Activated CD4-positive, CD25-positive, alpha-beta regulatory T cell treated with anti-CD3 and anti-CD28 coated beads, Interleukin-2, amount 50 U/mL, for 72 hours (primary cell): ENCODE measurements at regions not wholly inside any gene's neighbourhood (a gene's known extent, or its start where the extent isn't known, plus 50 kb on each side); places are given as distances from the start of the nearest gene placed in this dataset.

Experiments
- DNase-seq: peaks from one replicate; pipeline ENCODE4 v3.0.0; 2021

DNA sequence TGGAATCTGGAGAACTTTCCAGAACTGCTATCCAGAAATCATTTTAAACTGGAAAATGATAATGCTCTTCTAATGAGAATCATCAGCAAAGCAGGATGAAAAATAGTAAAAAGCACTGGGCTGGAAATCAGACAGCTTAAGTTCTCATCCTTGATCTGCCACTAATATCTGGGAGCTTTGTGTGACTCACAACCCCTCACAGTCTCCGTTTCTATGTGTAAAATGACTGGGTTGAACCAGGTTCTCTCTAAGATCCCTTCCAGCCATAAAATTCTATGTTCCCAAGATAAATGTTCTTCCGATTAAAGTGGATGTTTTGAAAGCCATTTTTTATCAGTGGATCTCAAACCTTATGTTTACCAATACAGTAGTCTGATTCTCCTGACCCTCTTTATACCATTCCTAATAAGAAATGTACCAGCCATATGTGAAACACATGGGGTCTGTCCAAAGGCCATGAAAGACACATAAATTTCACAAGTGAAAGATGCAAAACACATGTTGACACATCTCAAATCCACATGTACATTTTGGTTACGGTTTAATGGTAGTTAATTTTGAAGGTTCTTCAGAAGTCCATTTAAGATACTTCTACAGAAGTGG lies 188.8 kb downstream of the EN1 start:
- no peak for DNase-seq

DNA sequence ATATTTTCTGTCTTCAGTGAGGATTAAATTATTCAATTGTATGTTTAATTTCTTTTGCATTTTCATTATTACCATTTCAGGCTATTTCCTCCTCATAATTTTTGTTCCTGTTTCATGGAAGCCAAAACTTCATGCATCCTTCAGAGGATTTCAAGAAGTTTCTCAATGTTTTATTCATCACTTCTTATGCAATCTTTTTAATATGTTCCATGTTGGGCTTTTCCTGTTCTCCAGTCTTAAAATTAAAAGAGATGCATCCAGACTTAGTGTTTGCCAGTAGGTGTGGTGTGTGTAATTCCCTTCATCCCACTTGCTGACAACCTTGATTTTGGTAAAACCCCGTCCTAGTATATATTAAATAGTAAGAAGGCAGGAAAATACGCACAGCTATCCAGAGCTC lies 190.0 kb downstream of the EN1 start:
- DNase-seq, result no peak

DNA sequence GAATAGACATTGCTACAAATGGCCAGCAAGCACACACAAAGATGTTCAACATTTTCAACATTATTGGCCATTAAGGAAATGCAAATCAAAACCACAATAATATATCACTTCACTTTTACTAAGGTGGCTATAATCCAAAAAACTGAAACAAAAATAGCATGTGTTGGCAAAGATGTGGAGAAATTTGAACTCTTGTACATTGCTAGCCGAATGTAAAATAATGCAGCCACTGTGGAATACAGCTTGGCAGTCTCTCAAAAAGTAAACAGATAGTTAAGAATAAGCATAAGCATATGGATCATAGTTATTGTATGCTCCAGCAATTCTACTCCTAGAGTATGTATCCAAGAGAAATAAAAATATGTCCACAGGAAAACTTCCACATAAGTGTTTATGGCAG lies 192.5 kb downstream of the EN1 start:
- DNase-seq, result no peak

DNA sequence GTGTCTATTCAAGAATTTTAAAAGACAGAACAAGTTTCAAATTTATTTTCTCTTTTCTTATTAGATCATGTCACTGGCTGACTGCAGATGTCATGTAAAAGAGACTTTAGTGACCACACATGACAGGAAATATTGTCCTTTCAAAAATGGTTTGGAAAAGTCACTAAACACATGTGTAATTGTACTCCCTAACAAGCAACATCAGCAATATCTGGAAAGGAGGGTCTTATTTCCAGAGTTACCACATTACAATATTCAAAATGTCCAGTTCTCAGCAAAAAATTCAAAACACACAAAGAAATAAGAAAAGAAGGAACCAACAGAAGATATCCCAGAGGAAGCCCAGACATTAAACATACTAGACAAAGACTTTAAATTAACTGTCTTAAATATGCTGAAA lies 197.1 kb downstream of the EN1 start:
- DNase-seq, result no peak

DNA sequence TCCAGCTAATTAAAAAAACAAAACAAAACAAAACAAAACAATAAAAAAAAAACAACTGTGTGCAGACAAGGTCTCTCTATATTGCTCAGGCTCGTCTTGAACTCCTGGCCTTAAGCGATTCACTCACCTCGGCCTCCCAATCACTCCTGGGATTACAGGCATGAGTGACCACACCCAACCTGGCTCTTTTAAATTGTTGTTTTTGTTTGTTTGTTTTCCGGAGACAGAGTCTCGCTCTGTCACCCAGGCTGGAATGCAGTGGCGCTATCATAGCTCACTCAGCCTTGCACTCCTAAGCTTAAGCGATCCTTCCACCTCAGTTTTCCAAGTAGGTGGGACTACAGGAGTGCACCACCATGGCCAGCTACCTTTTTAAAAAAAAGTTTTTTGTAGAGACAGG lies 201.6 kb downstream of the EN1 start:
- DNase-seq, result no peak

- DNase-seq, result no peak
These were observed 203.3 kb downstream of the EN1 start for GRCh38 chr2:118644190-118644589.

DNA sequence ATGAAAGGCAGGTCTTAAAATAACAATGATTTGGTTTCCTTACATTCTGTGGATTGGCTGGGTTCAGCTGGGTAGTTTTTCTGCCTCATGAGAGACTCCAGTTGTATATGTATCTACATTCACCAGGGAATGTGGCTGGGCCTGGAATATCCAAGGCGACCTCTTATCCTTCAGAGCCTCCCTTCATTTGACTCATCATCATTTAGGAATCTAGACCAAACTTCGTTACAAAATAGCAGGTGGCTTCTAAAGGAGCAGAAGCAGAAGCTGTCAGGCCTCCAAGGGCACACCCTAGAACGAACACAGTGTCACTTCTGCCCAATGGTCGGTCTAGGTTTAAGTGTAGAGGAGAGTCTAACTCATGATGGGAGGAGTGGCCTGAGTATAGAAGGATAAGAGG lies 204.2 kb downstream of the EN1 start:
- no peak for DNase-seq

- no peak for DNase-seq
These were observed 204.9 kb downstream of the EN1 start for GRCh38 chr2:118642501-118642900.

GRCh38 chr2:118641711-118642110 lies 205.7 kb downstream of the EN1 start:
- no peak for DNase-seq

GRCh38 chr2:118639371-118639770 lies 208.1 kb downstream of the EN1 start:
- no peak for DNase-seq

DNA sequence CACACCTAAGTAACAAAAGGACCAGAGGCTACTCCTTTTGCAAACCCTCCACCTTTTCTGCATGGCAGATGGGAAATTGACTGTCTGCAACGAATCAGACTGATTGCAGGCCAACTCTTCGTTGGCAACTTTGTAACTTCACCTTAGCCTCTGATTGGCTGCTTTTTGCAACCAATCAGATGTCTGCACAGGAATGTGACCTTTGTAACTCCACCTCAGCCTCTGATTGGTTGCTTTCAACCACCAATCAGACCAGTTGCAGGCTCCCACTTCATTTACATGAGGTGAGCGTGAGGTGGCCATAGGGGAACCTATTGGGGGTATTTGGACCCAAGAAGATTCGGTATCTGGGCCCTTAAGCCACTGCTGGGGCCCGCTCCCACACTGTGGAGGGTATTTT lies 209.0 kb downstream of the EN1 start:
- DNase-seq, result no peak

DNA sequence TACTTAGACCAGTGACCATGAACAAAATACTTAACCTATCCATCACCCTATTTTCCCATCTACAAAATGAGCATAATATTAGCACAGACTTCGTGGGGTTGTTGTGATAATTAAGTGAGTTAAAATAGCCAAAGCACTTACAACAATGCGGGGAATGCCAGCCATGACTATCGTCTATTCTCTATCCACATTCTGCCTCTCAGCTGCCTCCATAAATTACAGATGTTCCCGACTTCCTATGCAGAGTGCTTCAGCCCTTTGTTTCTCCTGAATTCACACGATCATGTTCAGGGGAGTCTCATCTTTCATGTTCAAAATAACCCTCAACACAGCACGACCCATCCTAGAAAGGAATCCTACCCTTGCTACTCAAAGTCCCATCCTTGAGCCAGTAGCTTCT lies 211.6 kb downstream of the EN1 start:
- DNase-seq, result no peak

GRCh38 chr2:118634876-118635275 lies 212.6 kb downstream of the EN1 start:
- DNase-seq, result no peak

- no peak for DNase-seq
These were observed 214.0 kb downstream of the EN1 start for GRCh38 chr2:118633371-118634018.

DNA sequence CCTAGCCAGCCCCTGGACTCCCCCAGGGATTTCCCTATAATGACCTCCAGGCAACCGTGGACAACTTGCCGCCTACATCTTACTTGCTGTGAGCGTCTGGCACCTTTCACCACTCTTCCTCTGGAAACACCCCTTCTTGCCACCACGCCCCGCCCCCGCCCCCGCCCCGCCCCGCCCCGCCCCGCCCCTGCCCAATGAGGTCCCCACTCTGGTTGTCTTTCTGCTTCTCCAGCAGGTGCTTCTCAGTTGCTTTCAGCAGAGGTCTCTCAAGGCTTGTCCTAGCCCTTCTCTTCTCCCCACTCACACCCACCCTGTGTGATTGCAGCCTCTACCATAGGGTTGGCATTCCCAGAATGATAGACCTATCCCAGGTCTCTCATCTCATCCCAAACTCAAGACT lies 214.5 kb downstream of the EN1 start:
- no peak for DNase-seq

- DNase-seq, result no peak
These were observed 220.3 kb downstream of the EN1 start for GRCh38 chr2:118627156-118627555.

DNA sequence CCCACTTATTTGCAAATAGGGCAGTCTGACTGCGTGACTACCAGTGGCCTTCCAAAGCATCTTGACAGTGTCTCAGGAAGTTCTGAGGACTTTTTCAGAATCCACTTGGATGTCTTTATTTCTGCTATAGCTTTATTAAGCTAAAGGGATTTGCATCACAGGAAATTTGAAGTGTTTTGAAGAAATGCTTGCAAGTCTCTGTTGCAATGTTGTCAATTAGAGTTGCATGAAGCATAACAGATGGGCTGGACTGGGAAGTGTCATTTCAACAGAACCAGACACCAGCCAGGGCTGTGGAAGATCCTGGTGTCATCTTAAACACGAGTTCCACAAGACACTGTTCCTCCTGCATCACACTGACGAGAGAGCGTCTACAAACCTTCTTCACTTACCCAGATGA lies 224.5 kb downstream of the EN1 start:
- no peak for DNase-seq

GRCh38 chr2:118622108-118622507 lies 225.3 kb downstream of the EN1 start:
- no peak for DNase-seq

GRCh38 chr2:118618279-118618678 lies 229.2 kb downstream of the EN1 start:
- DNase-seq, result no peak

- DNase-seq, result no peak
These were observed 231.0 kb downstream of the EN1 start for GRCh38 chr2:118616432-118616831.

DNA sequence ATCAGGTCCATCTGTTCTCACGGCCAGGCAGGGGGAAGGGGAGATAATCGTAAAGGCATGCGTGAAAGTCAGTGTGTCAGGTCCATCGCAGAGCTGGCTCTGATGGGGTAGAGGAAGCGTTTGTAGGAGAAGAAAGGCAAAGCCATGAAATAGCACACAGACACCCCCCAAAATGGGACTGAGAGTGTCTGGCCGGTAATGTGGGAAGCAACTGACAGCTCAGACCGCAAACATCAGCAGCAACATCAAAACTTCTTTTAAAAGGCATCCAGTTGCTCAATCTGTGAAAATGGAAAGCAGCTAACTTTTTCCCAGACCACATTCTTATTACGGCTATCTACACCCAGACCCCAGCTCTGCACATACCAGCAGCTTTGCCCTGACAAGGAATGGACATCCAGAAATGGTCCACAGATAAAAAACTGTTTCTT lies 232.6 kb downstream of the EN1 start:
- DNase-seq, result no peak

DNA sequence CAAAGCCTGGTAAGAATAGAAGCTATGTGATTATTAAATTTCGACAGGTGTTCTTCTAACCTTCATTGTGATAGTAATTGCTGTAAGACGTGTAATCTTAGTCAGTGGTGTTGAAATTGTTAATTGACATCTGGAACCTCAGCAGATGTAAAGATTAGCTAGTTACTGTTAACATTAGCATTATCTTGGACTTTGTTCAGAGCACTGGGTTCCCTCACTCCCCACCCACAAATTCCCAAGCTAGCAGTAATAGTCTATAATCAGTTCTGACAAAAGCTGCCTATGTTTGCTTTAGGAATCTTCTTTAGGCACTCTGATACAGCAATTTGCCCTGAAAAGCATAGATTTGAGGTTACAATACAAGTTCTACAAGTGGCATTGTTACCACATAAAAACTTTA lies 233.7 kb downstream of the EN1 start:
- DNase-seq, result no peak

DNA sequence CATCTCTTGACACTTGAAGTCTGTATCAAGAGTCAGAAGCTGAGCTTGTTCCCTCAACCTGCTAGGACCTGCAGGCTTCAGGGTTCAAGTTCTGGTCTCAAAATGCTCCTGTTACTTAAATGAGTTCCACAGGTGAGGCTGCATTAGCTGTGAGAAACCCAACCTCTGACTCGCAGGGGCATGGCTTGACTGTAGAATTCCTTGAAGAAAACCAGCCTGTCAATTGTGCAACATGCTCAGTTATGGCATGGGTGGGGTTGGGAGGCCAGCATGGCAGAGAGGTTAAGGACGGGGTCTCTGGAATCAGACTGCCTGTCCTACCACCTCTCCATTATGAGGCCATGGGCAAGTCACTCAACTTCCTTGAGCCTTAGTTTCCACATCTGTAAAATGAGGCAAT lies 235.8 kb downstream of the EN1 start:
- DNase-seq, result no peak

- DNase-seq, result no peak
These were observed 238.3 kb downstream of the EN1 start for GRCh38 chr2:118609138-118609537.

GRCh38 chr2:118607641-118608040 lies 239.8 kb downstream of the EN1 start:
- DNase-seq, result no peak
